A673 (cell line): ENCODE measurements at regions not wholly inside any gene's neighbourhood (a gene's known extent, or its start where the extent isn't known, plus 50 kb on each side); places are given as distances from the start of the nearest gene placed in this dataset.

Source experiments
- EZH2 ChIP-seq: fragments of 200-600 bp; sonication (generic); IDR thresholded peaks from 2 replicates; pipeline ENCODE4 v1.6.1; 2017; ENCODE audit warnings: borderline replicate concordance, low read depth, mild to moderate bottlenecking, mixed read lengths, antibody characterized with exemption, low read length; ENCODE audit not compliant: poor library complexity, severe bottlenecking
- TF ChIP-seq, protein P1 (sequence below): fragments of 300-800, 200-600 bp; sonication (generic); conservative IDR thresholded peaks from 2 replicates; pipeline ENCODE4 v1.5.1; 2017; ENCODE audit warnings: low read depth, mild to moderate bottlenecking, antibody characterized with exemption, low read length, moderate library complexity, mixed read lengths

DNA sequence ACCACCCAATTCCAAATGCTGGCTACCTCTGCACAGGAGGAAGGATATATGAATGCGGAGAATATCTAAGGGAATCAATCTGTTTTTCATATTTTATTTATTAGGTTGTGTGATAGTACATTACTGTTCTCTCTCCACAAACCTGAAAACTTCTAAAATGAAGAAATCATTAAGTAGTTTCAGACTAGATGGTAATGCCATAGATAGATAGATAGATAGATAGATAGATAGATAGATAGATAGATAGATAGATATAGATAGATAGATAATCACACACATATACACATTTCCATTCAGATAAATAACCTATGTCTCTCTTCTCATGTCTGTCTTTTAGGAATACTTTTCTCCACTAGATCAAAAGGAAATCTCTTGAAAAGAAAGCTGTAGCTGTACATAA, 126.1 kb upstream of the TSPAN8 start:
- TF ChIP-seq, protein P1, sequence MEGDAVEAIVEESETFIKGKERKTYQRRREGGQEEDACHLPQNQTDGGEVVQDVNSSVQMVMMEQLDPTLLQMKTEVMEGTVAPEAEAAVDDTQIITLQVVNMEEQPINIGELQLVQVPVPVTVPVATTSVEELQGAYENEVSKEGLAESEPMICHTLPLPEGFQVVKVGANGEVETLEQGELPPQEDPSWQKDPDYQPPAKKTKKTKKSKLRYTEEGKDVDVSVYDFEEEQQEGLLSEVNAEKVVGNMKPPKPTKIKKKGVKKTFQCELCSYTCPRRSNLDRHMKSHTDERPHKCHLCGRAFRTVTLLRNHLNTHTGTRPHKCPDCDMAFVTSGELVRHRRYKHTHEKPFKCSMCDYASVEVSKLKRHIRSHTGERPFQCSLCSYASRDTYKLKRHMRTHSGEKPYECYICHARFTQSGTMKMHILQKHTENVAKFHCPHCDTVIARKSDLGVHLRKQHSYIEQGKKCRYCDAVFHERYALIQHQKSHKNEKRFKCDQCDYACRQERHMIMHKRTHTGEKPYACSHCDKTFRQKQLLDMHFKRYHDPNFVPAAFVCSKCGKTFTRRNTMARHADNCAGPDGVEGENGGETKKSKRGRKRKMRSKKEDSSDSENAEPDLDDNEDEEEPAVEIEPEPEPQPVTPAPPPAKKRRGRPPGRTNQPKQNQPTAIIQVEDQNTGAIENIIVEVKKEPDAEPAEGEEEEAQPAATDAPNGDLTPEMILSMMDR, result no peak
- no peak for TF ChIP-seq EZH2
